ENCODE measurements at regions not wholly inside any gene's neighbourhood (a gene's known extent, or its start where the extent isn't known, plus 50 kb on each side); places are given as distances from the start of the nearest gene placed in this dataset.

DNA sequence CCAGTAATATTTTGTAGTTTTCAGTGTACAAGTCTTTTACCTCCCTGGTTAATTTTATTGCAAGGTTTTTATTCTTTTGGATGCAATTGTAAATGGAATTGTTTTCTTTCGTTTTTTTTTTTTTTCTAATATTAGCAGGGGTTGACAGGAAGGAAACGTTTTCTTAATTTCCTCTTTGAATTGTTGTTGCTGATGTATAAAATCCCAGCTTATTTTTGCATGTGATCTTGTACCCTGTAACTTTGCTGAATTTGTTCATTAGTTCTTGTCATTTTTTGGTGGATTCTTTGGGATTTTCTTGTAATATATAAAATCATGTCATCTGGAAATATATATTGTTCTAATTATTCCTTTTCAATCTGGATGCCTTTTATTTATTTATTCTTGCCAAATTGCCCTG is 65.0 kb upstream of the ANKH start:
- Histone ChIP-seq H3K27me3 (no peaks in the 10 kb centered on the region), H3K4me3 (no peak overlapping the region), H3K36me3 (no peaks in the 10 kb centered on the region), H3K4me1 (no peaks in the 10 kb centered on the region), H3K9me3 (no peaks in the 10 kb centered on the region), H3K27ac (no peak overlapping the region)
- intact Hi-C loops (cut with DNase I; ENCODE audit: low total_unique reads), result no loop called here
- DNase-seq, result no peak
- TF ChIP-seq, protein P1, sequence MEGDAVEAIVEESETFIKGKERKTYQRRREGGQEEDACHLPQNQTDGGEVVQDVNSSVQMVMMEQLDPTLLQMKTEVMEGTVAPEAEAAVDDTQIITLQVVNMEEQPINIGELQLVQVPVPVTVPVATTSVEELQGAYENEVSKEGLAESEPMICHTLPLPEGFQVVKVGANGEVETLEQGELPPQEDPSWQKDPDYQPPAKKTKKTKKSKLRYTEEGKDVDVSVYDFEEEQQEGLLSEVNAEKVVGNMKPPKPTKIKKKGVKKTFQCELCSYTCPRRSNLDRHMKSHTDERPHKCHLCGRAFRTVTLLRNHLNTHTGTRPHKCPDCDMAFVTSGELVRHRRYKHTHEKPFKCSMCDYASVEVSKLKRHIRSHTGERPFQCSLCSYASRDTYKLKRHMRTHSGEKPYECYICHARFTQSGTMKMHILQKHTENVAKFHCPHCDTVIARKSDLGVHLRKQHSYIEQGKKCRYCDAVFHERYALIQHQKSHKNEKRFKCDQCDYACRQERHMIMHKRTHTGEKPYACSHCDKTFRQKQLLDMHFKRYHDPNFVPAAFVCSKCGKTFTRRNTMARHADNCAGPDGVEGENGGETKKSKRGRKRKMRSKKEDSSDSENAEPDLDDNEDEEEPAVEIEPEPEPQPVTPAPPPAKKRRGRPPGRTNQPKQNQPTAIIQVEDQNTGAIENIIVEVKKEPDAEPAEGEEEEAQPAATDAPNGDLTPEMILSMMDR (IDR thresholded peaks at IDR 0.05), result no peak
- TF ChIP-seq POLR2A (IDR thresholded peaks at IDR 0.05), result no peak

DNA sequence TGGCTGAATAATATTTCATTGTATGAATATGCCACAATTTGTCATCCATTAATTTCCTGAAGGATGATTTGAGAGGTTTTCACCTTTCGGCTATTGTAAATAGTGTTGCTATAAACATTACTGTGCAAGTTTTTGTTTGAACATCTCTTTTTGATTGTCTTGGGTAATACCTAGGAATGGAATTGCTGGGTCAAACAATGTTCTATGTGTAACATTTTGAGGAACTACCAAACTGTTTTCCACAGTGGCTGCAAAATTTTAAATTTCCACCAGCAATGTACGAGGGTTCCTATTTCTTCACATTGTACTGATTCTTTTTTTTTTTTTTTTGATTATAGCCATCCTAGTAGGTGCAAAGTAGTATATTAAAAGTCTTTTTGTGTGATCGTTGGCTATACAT is 63.8 kb upstream of the ANKH start:
- DNase-seq, result no peak
- no peak overlapping the region for H3K27ac ChIP-seq
- no peaks in the 10 kb centered on the region for H3K4me1 ChIP-seq
- H3K27me3 ChIP-seq, result no peaks in the 10 kb centered on the region
- no peaks in the 10 kb centered on the region for H3K9me3 ChIP-seq
- TF ChIP-seq, protein P1 (IDR thresholded peaks at IDR 0.05), result no peak
- no peak for TF ChIP-seq POLR2A (IDR thresholded peaks at IDR 0.05)
- H3K4me3 ChIP-seq, result no peak overlapping the region
- intact Hi-C loops (cut with DNase I; ENCODE audit: low total_unique reads), result no loop called here
- no peaks in the 10 kb centered on the region for H3K36me3 ChIP-seq

DNA sequence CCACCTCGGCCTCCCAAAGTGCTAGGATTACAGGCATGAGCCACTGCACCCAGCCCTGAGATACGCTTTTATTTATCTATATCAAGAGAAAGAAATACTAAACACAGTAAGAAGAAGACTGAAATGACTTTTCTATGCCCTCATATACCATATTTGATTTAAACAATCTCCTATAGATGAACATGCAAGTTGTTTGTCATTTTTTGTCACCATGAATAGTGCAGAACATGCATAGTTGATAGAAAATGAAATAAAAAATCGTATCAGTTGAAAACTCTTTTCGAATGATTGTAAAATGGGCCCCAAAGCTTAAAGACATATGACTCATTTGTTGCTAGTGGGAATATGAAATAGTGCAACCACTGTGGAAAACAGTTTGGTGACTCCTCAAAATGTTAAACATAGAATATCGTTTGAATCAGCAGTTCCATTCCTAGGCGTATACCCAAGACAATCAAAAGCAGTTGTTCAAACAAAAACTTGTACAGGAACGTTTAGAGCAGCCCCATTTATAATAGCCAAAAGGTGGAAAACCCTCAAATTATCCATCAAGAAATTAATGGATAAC is 61.4 kb upstream of the ANKH start:
- no peaks in the 10 kb centered on the region for H3K9me3 ChIP-seq
- no peak for DNase-seq
- TF ChIP-seq, protein P1 (IDR thresholded peaks at IDR 0.05), result no peak
- TF ChIP-seq POLR2A (IDR thresholded peaks at IDR 0.05), result no peak
- intact Hi-C loops (cut with DNase I; ENCODE audit: low total_unique reads), result no loop called here
- no peaks in the 10 kb centered on the region for H3K4me1 ChIP-seq
- H3K27me3 ChIP-seq, result no peaks in the 10 kb centered on the region
- no peak overlapping the region for H3K27ac ChIP-seq
- no peaks in the 10 kb centered on the region for H3K36me3 ChIP-seq
- H3K4me3 ChIP-seq, result no peak overlapping the region

DNA sequence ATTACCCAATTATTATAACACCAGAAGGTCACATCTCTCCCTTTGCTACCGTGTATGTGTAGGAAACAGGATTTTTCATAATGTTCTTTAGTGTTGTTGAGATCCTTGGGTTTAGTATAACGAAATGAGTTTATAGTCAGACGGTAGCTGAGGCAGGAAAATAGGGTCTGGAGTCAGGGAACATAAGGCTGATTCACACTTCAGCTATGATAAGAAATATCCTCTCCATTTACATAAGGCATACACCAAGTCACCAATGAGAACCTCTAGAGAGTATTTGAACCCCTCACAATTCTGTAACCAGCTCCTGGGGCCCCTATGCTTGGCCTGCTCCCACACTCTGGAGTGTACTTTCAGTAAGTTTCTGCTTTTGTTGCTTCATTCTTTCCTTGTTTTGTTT is 58.9 kb upstream of the ANKH start:
- no peak overlapping the region for H3K27ac ChIP-seq
- intact Hi-C loops (cut with DNase I; ENCODE audit: low total_unique reads), result no loop called here
- no peaks in the 10 kb centered on the region for H3K4me1 ChIP-seq
- no peaks in the 10 kb centered on the region for H3K36me3 ChIP-seq
- no peak for TF ChIP-seq POLR2A (IDR thresholded peaks at IDR 0.05)
- TF ChIP-seq, protein P1 (IDR thresholded peaks at IDR 0.05), result no peak
- DNase-seq, result no peak
- H3K27me3 ChIP-seq, result no peaks in the 10 kb centered on the region
- H3K4me3 ChIP-seq, result no peak overlapping the region
- no peaks in the 10 kb centered on the region for H3K9me3 ChIP-seq

DNA sequence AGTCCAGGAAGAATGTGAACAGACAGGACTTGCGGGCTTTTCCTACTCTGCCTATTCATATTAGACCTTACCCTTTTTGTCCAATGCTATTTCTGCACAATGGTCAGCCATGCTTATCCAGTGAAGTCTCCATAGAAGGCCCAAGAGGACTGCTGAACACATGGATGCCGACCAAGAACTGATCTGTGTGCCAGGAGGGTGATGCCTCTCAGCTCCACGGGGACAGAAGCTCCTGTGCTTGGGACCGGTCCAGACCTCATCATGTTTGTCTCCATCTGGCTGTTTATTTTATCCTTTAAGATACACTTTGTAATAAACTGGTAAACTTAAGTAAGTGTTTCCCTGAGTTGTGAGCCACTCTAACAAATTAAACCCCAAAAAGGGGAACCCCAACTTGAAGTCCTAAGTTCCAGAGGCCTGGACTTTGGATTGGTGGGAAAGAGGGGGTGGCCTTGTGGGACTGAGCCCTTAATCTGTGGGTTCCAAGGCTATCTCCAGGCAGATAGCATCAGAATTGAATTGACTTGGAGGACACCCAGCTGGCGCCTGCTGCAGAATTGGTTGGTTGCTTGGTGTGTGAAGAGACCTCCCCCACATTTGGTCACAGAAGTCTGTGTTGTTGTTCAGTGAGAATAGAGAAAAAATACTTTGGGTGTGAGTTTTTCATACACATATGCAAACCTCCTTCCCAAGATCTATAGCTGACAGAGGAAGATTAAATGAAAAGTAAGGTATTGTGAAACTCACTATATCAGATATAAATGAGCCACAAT is 57.9 kb upstream of the ANKH start:
- Histone ChIP-seq H3K36me3 (no peaks in the 10 kb centered on the region), H3K4me1 (no peaks in the 10 kb centered on the region), H3K27ac (no peak overlapping the region), H3K4me3 (no peak overlapping the region), H3K27me3 (no peaks in the 10 kb centered on the region), H3K9me3 (no peaks in the 10 kb centered on the region)
- intact Hi-C loops (cut with DNase I; ENCODE audit: low total_unique reads), result no loop called here
- no peak for DNase-seq
- TF ChIP-seq, protein P1 (IDR thresholded peaks at IDR 0.05), result no peak
- TF ChIP-seq POLR2A (IDR thresholded peaks at IDR 0.05), result no peak

Data from uterus (tissue), 3 donors.